HG02588 (cell line): ENCODE measurements at regions not wholly inside any gene's neighbourhood (a gene's known extent, or its start where the extent isn't known, plus 50 kb on each side); places are given as distances from the start of the nearest gene placed in this dataset.

Source experiments
- ATAC-seq: cut with Tn5 transposase; IDR thresholded peaks from one replicate; pipeline ENCODE4 v1.9.1; 2021; ENCODE audit warnings: mild to moderate bottlenecking, moderate library complexity; ENCODE audit not compliant: unreplicated experiment

DNA sequence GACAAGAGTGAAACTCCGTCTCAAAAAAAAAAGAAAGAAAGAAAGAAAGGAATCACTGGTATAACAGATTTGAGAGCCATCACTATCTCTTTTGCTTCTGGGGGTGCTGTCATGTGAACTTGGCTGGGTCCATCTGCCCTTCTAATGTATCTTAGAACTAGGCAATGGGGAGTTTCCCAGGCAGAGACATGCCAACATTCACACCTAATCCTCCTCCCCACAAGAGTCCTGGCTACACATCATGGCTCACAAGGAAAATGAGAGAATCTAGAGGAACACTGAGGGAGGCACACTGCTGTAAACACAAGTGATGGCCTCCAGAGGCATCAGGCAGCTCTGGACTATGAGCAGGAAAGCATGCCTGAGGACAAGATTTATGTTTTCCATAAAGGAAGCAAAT is 67.8 kb upstream of the PPP2R3A start:
- no peak for ATAC-seq

DNA sequence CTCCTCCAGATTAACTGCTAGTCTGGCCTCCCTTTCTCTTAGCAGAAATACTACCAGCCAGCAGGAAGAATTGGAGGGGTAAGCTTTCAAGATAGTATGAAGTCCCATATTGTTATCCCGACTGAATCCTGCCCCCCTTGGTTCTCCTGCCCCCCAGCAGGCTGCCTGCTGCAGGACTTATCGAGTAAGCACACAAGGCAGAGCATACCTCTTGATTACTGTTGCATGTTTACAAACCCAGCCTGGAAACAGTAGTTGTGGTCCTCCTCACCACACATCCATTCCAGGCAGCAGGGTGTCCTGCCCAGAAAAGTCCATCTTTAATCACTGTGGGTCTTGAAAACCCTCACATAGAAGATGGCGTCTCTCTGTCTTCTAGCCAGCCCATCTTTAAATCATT is 66.8 kb upstream of the PPP2R3A start:
- no peak for ATAC-seq

DNA sequence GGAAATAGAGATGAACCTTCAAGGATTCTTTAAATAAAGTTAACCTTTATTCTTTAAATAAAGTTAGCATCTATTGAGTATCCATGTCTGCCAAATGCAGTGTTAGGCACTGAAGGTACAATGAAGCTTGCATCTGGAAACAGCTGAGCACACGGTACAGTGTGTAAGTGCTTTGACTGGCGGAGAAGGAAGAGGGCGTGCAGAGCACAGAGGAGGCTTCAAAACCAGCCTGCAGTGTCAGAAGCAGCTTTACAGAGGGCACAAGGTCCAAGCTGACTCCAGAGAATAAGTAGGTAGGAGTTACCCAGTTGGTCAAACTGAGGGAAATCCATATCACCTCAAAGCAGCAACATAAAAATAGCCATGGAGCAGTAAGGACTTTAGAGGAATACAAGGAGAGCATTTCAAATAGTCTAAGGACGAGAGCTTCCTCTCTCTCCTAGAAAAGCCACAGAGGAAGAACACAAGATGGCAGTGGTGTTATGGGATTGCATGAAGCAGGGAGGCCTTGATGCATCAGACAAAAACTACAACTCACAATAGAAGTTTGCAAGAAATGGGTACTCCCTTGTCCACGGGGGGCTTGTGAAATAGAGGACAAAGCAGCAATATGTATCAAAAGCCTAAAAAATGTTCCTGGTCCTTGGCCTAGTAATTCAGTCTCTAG is 60.3 kb upstream of the PPP2R3A start:
- ATAC-seq, result no peak

DNA sequence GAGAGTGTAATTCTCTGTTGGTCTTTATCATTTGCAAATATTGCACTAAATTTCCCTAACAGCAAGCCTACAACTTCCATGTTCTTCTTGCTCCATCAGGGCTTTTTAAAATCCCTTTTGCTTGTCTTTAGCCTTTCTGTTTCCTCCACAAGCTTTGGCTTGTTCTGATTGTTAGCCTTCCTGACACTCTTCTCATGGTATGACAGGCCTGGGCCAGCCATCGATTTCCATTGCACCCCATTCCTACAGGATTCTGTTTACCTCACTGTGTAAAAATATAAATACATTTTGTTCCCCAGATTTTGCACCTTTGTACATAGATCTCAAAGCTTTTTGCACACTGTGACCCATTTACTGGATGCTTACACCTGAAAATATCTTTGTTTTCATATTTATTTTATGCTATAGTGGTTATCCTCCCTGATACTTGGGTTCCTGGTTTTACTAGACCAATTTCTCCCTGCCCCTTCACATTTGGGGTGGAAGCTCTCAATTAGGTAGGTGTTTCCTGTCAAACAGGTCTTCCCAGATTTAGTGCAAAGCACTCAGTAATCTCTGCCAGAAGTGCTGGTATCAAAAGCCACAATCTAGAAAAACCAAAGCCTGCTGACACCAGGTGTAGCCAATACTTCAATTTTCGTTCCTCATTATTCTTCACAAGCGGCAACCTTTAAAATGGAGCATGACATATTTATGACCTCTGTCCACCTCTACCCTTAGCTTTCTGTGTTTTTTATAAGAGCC is 57.9 kb upstream of the PPP2R3A start:
- ATAC-seq, result no peak

DNA sequence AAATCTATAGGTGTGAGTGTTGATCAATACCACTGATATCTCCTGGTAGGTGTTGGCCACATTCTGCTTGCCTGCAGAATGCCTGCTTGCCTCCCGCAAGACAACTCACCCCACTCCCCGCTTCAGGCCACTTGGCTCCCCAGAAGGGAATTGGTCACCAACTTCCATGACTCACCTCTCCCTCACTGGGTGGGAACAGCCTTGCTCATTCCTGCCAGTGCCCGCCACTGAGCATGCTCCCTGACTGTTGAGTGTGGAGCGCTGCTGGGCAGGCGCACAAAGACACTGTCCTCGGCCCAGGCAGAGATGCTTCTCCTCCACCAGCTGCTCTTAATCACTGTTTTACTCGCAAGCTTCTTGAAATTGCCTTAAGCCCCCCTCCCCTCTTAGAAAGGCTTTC is 57.3 kb upstream of the PPP2R3A start:
- no peak for ATAC-seq

DNA sequence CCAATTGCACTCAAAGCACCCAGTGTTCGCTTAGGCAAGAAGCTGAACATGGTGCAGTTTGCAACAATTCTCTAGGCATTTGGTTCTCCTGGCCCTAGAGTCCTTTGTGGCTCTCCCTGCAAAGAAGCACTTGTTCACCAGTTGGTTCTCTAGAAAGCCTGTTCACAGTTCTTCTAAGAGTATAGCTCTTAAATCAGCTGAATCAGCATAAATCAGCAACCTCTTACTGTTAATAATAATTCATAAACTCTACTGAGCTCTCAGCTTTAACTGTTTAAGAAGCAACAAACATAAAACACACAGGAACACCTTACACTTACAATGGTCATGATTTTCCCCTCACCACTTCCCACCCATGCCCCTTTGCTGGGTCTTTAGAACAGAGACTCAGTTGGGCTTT is 56.8 kb upstream of the PPP2R3A start:
- no peak for ATAC-seq

DNA sequence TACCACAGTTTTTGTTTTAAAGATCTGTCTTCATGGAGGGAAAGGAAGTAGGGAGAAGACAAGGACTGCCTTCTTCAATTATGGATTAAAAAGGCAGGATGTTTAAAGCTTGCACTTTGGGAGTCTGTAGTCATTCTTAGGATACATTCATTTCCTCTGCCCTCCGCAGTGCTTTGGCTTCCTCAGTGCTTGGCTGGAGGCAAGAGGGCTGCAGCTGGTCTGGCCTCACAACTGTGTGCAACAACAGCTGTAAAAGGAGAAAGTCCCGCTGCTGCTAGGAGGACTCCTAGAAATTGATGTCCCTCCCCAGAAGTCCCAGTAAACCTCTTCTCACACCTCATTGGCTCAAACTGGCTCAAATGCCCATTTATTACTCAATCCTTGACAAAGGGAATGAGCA is 54.4 kb upstream of the PPP2R3A start:
- no peak for ATAC-seq

DNA sequence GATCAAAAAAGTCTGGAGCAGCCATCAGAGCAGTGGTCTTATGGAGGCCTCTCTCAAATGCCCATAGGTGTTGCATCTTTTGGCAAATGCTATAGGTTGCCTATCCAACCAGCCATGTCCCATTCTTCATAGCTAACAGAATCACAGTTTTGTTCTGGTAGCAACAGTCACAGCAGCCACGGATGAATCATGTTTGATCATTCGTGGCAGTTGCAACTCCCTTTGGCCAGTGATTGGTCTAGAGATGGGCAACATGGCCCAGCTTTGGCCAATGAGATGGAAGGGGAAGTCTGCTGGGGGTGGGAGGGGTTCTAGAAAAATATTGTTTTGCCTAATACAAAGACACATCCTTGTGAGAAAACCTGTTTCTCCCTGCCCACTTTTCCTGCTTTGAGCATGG is 50.3 kb upstream of the PPP2R3A start:
- ATAC-seq, result no peak
